HepG2 (cell line): ENCODE measurements at regions not wholly inside any gene's neighbourhood (a gene's known extent, or its start where the extent isn't known, plus 50 kb on each side); places are given as distances from the start of the nearest gene placed in this dataset.

Experiments used
- ATAC-seq: fragments of 200-7000 bp; cut with Tn5 transposase; 3 replicates; pipeline ENCODE4 v1.9.1; 2020; ENCODE audit warnings: mild to moderate bottlenecking, moderate library complexity
- BruUV-seq: library from RNA; stranded (reverse); fragments of 400-500 nt; replicated peaks from 2 replicates; lab custom pipeline; 2021; lab: Mats Ljungman, UMichigan
- CTCF ChIA-PET: fragments of 300-600 bp; formaldehyde crosslinking; extraction: SDS; loops from one replicate; lab custom pipeline; 2021; ENCODE audit warnings: low total read pairs, inconsistent platforms, low intra/inter-chr PET ratio; lab: Yijun Ruan, JAX
- POLR2A ChIA-PET: fragments of 350-600 bp; sonication (Branson Sonifier 250); formaldehyde crosslinking; loops from one replicate; lab custom pipeline; 2020; ENCODE audit warnings: antibody characterized with exemption, inconsistent platforms; lab: Yijun Ruan, JAX
- DNase-seq: peaks from one replicate; pipeline ENCODE4 v3.0.0-alpha.2; 2015; ENCODE audit warnings: low spot score
- FAIRE-seq: peaks from 3 replicates; lab custom pipeline; 2011; peaks lifted over from hg19 to GRCh38; lab: Jason Lieb, UNC
- H2AFZ ChIP-seq: one replicate; pipeline ENCODE4 v1.6.1; 2011; ENCODE audit warnings: low read length, inconsistent platforms
- H3K27ac ChIP-seq: fragments of 300-600 bp; 3 replicates; pipeline ENCODE4 v1.8.0; 2011; ENCODE audit warnings: mixed run types, mild to moderate bottlenecking, mixed read lengths, low read length, inconsistent platforms; ENCODE audit not compliant: insufficient read depth; ENCODE audit errors: extremely low read length
- H3K27me3 ChIP-seq, 2 experiments: fragments of 200-600 bp in 1 of 2; 2 replicates in 1 of 2; 3 replicates in 1 of 2; pipeline versions ENCODE4 v1.6.0 to v1.8.0; 2011; ENCODE audit warnings: low read length in 2 of 2, mild to moderate bottlenecking in 2 of 2, moderate library complexity in 2 of 2, inconsistent platforms in 1 of 2; ENCODE audit not compliant: insufficient read depth in 2 of 2, control insufficient read depth in 1 of 2
- H3K36me3 ChIP-seq, 2 experiments: fragments of 200-600 bp in 1 of 2; replicated peaks in 1 of 2; 2 replicates in 1 of 2; 3 replicates in 1 of 2; pipeline versions ENCODE4 v1.5.1 to v1.8.0; 2011; ENCODE audit warnings: low read length in 2 of 2, inconsistent platforms in 1 of 2; ENCODE audit not compliant: insufficient read depth in 2 of 2, control insufficient read depth in 1 of 2
- H3K4me1 ChIP-seq: 2 replicates; pipeline ENCODE4 v1.5.1; 2012; ENCODE audit warnings: low read length, inconsistent platforms; ENCODE audit not compliant: insufficient read depth
- H3K4me2 ChIP-seq: 2 replicates; pipeline ENCODE4 v1.6.0; 2011; ENCODE audit warnings: low read depth, low read length, inconsistent platforms
- H3K4me3 ChIP-seq, 3 experiments: fragments of 200-600 bp in 1 of 3; sonication (generic), shearing (Covaris generic) in 1 of 3; replicated peaks in 1 of 3; 2 replicates each; pipeline ENCODE4 v1.5.1; 2011 to 2016; ENCODE audit warnings: low read length in 3 of 3, inconsistent platforms in 2 of 3, low read depth in 2 of 3, mild to moderate bottlenecking in 2 of 3, control low read depth in 1 of 3, mixed read lengths in 1 of 3; ENCODE audit not compliant: insufficient read depth in 1 of 3
- H3K79me2 ChIP-seq: one replicate; pipeline ENCODE4 v1.6.1; 2011; ENCODE audit warnings: low read length, inconsistent platforms; ENCODE audit not compliant: insufficient read depth
- H3K9ac ChIP-seq: 2 replicates; pipeline ENCODE4 v1.6.0; 2011; ENCODE audit warnings: mild to moderate bottlenecking, low read depth, low read length, inconsistent platforms; ENCODE audit not compliant: insufficient read depth
- H3K9me3 ChIP-seq: 2 replicates; pipeline ENCODE4 v1.5.1; 2012; ENCODE audit warnings: mild to moderate bottlenecking, low read length
- H4K20me1 ChIP-seq: 2 replicates; pipeline ENCODE4 v1.6.0; 2011; ENCODE audit warnings: inconsistent platforms, mild to moderate bottlenecking, low read length, moderate library complexity; ENCODE audit not compliant: insufficient read depth
- ADNP ChIP-seq: sonication (generic); formaldehyde crosslinking; IDR thresholded peaks from 2 replicates; pipeline ENCODE4 v1.4.0; 2020; ENCODE audit warnings: missing genetic modification reagents
- FOSL2 ChIP-seq: sonication (generic); formaldehyde crosslinking; IDR thresholded peaks from 2 replicates; pipeline ENCODE4 v1.4.0; 2020; ENCODE audit warnings: missing genetic modification reagents
- GATAD2A ChIP-seq: IDR thresholded peaks from 2 replicates; pipeline ENCODE4 v1.6.1; 2016
- IRX3 ChIP-seq: sonication (generic); formaldehyde crosslinking; IDR thresholded peaks from 2 replicates; pipeline ENCODE4 v1.8.1; 2023; ENCODE audit warnings: mild to moderate bottlenecking, low read depth, missing genetic modification reagents, borderline replicate concordance
- KAT8 ChIP-seq: IDR thresholded peaks from 2 replicates; pipeline ENCODE4 v1.6.1; 2016; ENCODE audit warnings: missing genetic modification reagents, missing compliant biosample characterization
- MAFF ChIP-seq: IDR thresholded peaks from 2 replicates; pipeline ENCODE4 v1.6.1; 2011; ENCODE audit warnings: low read depth, low read length, improper control_type of control experiment
- MAFK ChIP-seq, 2 experiments: IDR thresholded peaks in 1 of 2; conservative IDR thresholded peaks in 1 of 2; 2 replicates each; pipeline ENCODE4 v1.6.1; 2011; ENCODE audit warnings: improper control_type of control experiment in 2 of 2, low read length in 2 of 2
- NCOR1 ChIP-seq: fragments of 200-600 bp; sonication (generic); IDR thresholded peaks from 2 replicates; pipeline ENCODE4 v1.7.0; 2017; ENCODE audit warnings: antibody characterized with exemption, low read length, borderline replicate concordance
- NFE2 ChIP-seq: sonication (generic); formaldehyde crosslinking; IDR thresholded peaks from 2 replicates; pipeline ENCODE4 v1.4.0; 2020; ENCODE audit warnings: missing genetic modification reagents
- NR2F1 ChIP-seq, 2 experiments: fragments of 450-650 bp in 1 of 2; formaldehyde crosslinking in 1 of 2; IDR thresholded peaks; 2 replicates each; pipeline versions ENCODE4 v1.5.0 to v1.6.1; 2016 to 2020; ENCODE audit warnings: mild to moderate bottlenecking in 1 of 2, missing compliant biosample characterization in 1 of 2, missing genetic modification reagents in 1 of 2, moderate library complexity in 1 of 2
- RBAK ChIP-seq: sonication (generic); formaldehyde crosslinking; IDR thresholded peaks from 2 replicates; pipeline ENCODE4 v1.5.1; 2020; ENCODE audit warnings: mild to moderate bottlenecking, missing genetic modification reagents
- ZBTB26 ChIP-seq: IDR thresholded peaks from 2 replicates; pipeline ENCODE4 v1.6.1; 2016; ENCODE audit warnings: missing compliant biosample characterization, missing genetic modification reagents, borderline replicate concordance
- ZNF33B ChIP-seq: sonication (generic); formaldehyde crosslinking; IDR thresholded peaks from 2 replicates; pipeline ENCODE4 v1.5.1; 2020; ENCODE audit warnings: mild to moderate bottlenecking, missing genetic modification reagents
- ZNF510 ChIP-seq: sonication (generic); formaldehyde crosslinking; IDR thresholded peaks from 2 replicates; pipeline ENCODE4 v1.4.0; 2020; ENCODE audit warnings: low read depth, mild to moderate bottlenecking, missing genetic modification reagents
- ZNF550 ChIP-seq: sonication (generic); formaldehyde crosslinking; IDR thresholded peaks from 2 replicates; pipeline ENCODE4 v1.4.0; 2020; ENCODE audit warnings: mild to moderate bottlenecking, missing genetic modification reagents, borderline replicate concordance
- ZNF670 ChIP-seq: sonication (generic); formaldehyde crosslinking; IDR thresholded peaks from 2 replicates; pipeline ENCODE4 v1.8.0; 2022; ENCODE audit warnings: mild to moderate bottlenecking, missing genetic modification reagents, borderline replicate concordance
- ZNF775 ChIP-seq: sonication (generic); formaldehyde crosslinking; IDR thresholded peaks from 2 replicates; pipeline ENCODE4 v1.4.0; 2020; ENCODE audit warnings: missing genetic modification reagents, mild to moderate bottlenecking, moderate library complexity, borderline replicate concordance
- ZNF792 ChIP-seq: IDR thresholded peaks from 2 replicates; pipeline ENCODE4 v1.6.1; 2016
- ZSCAN22 ChIP-seq: sonication (generic); formaldehyde crosslinking; IDR thresholded peaks from 2 replicates; pipeline ENCODE4 v1.4.0; 2020; ENCODE audit warnings: mild to moderate bottlenecking, missing genetic modification reagents
- WGBS: methylation state at CpG from one replicate; pipeline ENCODE4 v1.1.6; 2017; ENCODE audit warnings: low lambda C conversion rate; 5-methylcytosine and 5-hydroxymethylcytosine counted together
- in situ Hi-C: cut with HindIII; loops from 2 replicates; pipeline ENCODE4 v1.10.0; 2017; ENCODE audit warnings: low pct_unique_long_range_greater_than_20kb; ENCODE audit not compliant: extremely low pct_ligation_motif_present
- intact Hi-C: fragments of 100-400 bp; cut with micrococcal nuclease; formaldehyde crosslinking; loops from one replicate; pipeline ENCODE4 v1.10.0; 2022; ENCODE audit not compliant: unreplicated experiment

DNA sequence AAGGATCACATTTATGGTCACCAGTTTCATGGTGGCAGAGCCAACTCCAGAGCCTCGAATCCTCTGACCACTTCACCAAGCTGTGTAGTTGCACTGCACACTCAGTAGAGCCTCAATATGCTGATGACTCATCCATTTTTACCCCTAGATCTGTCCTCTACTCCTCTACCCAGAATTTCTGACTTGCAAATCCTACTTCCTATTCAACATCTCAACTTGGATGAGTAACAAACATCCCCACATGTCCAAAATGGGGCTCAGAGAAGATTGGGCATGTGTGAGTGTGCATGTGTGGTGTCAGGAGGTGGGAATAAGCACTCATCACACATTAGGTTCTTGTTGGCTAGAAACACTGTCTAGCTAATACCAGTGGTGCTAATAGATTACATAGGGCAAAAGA lies 57.8 kb upstream of the IGFBP2 start:
- no peak for FAIRE-seq
- Histone ChIP-seq H3K79me2 (no peaks in the 10 kb centered on the region), H3K27me3 (peaks cover 0 to 5% of the 10 kb centered on the region in 2 experiments; a peak in 1 of 5 replicates), H2AFZ (no peak overlapping the region), H3K36me3 (no peaks in the 10 kb centered on the region), H3K4me1 (peaks cover 53% of the 10 kb centered on the region), H3K9ac (no peak overlapping the region), H3K4me3 (no peak overlapping the region), H3K4me2 (no peak overlapping the region), H3K27ac (no peak overlapping the region), H4K20me1 (no peaks in the 10 kb centered on the region), H3K9me3 (no peaks in the 10 kb centered on the region)
- in situ Hi-C loops (no loop called here), intact Hi-C loops (no loop called here)
- peak; percentile 91 for TF ChIP-seq RBAK (CRISPR knock-in tag)
- peak; percentile 34 to 44; a peak in 3 of 4 replicates for TF ChIP-seq MAFK (conservative IDR thresholded peaks at IDR 0.05 in 1 of 2, IDR thresholded peaks at IDR 0.05 in 1 of 2; ENCODE audit: low read length in 2 of 2)
- no peak for TF ChIP-seq ZNF550 (CRISPR knock-in tag)
- 0 out of 2 replicates have a peak, but pooled peaks have one; percentile 35 for TF ChIP-seq FOSL2 (CRISPR knock-in tag)
- peak; percentile 59 for TF ChIP-seq MAFF
- ChIA-PET POLR2A (no interaction called here), CTCF (no interaction called here)
- no peak for ATAC-seq
- BruUV-seq, result no TSS peak
- WGBS, result 0% methylated on average over 1 of the region's 1 CpG
- no peak for DNase-seq

- Histone ChIP-seq H3K9ac (no peak overlapping the region), H2AFZ (no peak overlapping the region), H3K27ac (no peak overlapping the region), H3K9me3 (no peaks in the 10 kb centered on the region), H3K79me2 (no peaks in the 10 kb centered on the region), H3K4me1 (peaks cover 41% of the 10 kb centered on the region), H3K4me2 (no peak overlapping the region), H3K27me3 (peaks cover 0 to 11% of the 10 kb centered on the region in 2 experiments; a peak in 2 of 5 replicates), H3K4me3 (no peak overlapping the region), H4K20me1 (no peaks in the 10 kb centered on the region), H3K36me3 (no peaks in the 10 kb centered on the region)
- CTCF ChIA-PET, result no interaction called here
- FAIRE-seq (no peak), ATAC-seq (no peak), DNase-seq (no peak)
- no TSS peak for BruUV-seq
- in situ Hi-C loops (no loop called here), intact Hi-C loops (no loop called here)
- 78% methylated on average over 4 of the region's 4 CpGs for WGBS
- POLR2A ChIA-PET, result no interaction called here
- no peak for TF ChIP-seq ZNF670 (CRISPR knock-in tag)
- TF ChIP-seq ADNP, result no peak
- no peak for TF ChIP-seq NR2F1 (CRISPR knock-in tag; IDR thresholded peaks at IDR 0.05)
- no peak for TF ChIP-seq ZBTB26 (CRISPR knock-in tag)
- TF ChIP-seq NFE2 (CRISPR knock-in tag), result no peak
- TF ChIP-seq ZNF33B (CRISPR knock-in tag), result no peak
- no peak for TF ChIP-seq KAT8 (CRISPR knock-in tag)
- TF ChIP-seq ZSCAN22 (CRISPR knock-in tag), result no peak
- TF ChIP-seq ZNF510, result no peak
- no peak for TF ChIP-seq IRX3 (CRISPR knock-in tag)
- TF ChIP-seq GATAD2A (CRISPR knock-in tag), result no peak
- no peak for TF ChIP-seq ZNF792 (CRISPR knock-in tag)
- no peak for TF ChIP-seq ZNF775 (CRISPR knock-in tag)
- no peak for TF ChIP-seq NCOR1
These were observed 56.6 kb upstream of the IGFBP2 start for GRCh38 chr2:216576616-216577015.
